ENCODE measurements at regions not wholly inside any gene's neighbourhood (a gene's known extent, or its start where the extent isn't known, plus 50 kb on each side); places are given as distances from the start of the nearest gene placed in this dataset.

GRCh38 chr6:22361576-22361975 is 64.7 kb upstream of the PRL start:
- TF ChIP-seq EP300 (IDR thresholded peaks at IDR 0.05) (no peak), CTCF (IDR thresholded peaks at IDR 0.05) (no peak)

Measured in sigmoid colon (tissue), 4 donors.